MM.1S (cell line): ENCODE measurements at regions not wholly inside any gene's neighbourhood (a gene's known extent, or its start where the extent isn't known, plus 50 kb on each side); places are given as distances from the start of the nearest gene placed in this dataset.

Experiments
- DNase-seq: peaks from one replicate; pipeline ENCODE4 v3.0.0-alpha.2; 2015
- H2AFZ ChIP-seq: fragments of 300-600 bp; sonication (generic); 2 replicates; pipeline ENCODE4 v1.6.0; 2016; ENCODE audit warnings: antibody characterized with exemption, low read length
- H3F3A ChIP-seq: fragments of 300-600 bp; sonication (generic); 2 replicates; pipeline ENCODE4 v1.6.1; 2016; ENCODE audit warnings: mild to moderate bottlenecking, antibody characterized with exemption, low read length, moderate library complexity, mixed read lengths; ENCODE audit not compliant: insufficient read depth
- H3K27ac ChIP-seq: fragments of 300-600 bp; sonication (generic); 2 replicates; pipeline ENCODE4 v1.5.1; 2016; ENCODE audit warnings: mild to moderate bottlenecking, low read length
- H3K27me3 ChIP-seq: fragments of 300-600 bp; sonication (generic); replicated peaks from 2 replicates; pipeline ENCODE4 v1.6.0; 2016; ENCODE audit warnings: low read length; ENCODE audit not compliant: insufficient read depth
- H3K36me3 ChIP-seq: fragments of 300-600 bp; sonication (generic); replicated peaks from 2 replicates; pipeline ENCODE4 v1.6.1; 2016; ENCODE audit warnings: mild to moderate bottlenecking, low read length, mixed read lengths; ENCODE audit not compliant: insufficient read depth
- H3K4me1 ChIP-seq: fragments of 300-600 bp; sonication (generic); 2 replicates; pipeline ENCODE4 v1.6.1; 2016; ENCODE audit warnings: low read length, mixed read lengths
- H3K4me2 ChIP-seq: fragments of 300-600 bp; sonication (generic); 2 replicates; pipeline ENCODE4 v1.6.0; 2016; ENCODE audit warnings: low read depth, low read length
- H3K4me3 ChIP-seq: fragments of 300-600 bp; sonication (generic); 2 replicates; pipeline ENCODE4 v1.5.1; 2016; ENCODE audit warnings: low read length, mixed read lengths
- H3K79me2 ChIP-seq: fragments of 300-600 bp; sonication (generic); 2 replicates; pipeline ENCODE4 v1.6.1; 2016; ENCODE audit warnings: mixed run types, low read length, mixed read lengths
- H3K9ac ChIP-seq: fragments of 300-600 bp; sonication (generic); 2 replicates; pipeline ENCODE4 v1.6.1; 2016; ENCODE audit warnings: low read length, mixed read lengths
- H3K9me2 ChIP-seq: fragments of 300-600 bp; sonication (generic); replicated peaks from 2 replicates; pipeline ENCODE4 v1.6.1; 2016; ENCODE audit warnings: mild to moderate bottlenecking, low read length, mixed read lengths; ENCODE audit not compliant: insufficient read depth
- H3K9me3 ChIP-seq: fragments of 300-600 bp; sonication (generic); replicated peaks from 2 replicates; pipeline ENCODE4 v1.6.1; 2016; ENCODE audit warnings: mild to moderate bottlenecking, low read length, mixed read lengths; ENCODE audit not compliant: insufficient read depth
- H4K20me1 ChIP-seq: fragments of 300-600 bp; sonication (generic); 2 replicates; pipeline ENCODE4 v1.6.1; 2016; ENCODE audit warnings: mild to moderate bottlenecking, low read length, moderate library complexity, mixed read lengths; ENCODE audit not compliant: insufficient read depth
- EZH2 ChIP-seq: fragments of 300-600 bp; sonication (generic); optimal IDR thresholded peaks from 2 replicates; pipeline ENCODE3; 2017; ENCODE audit warnings: low read depth, mild to moderate bottlenecking, antibody characterized with exemption, low read length, mixed read lengths
- EZH2phosphoT487 ChIP-seq: fragments of 300-600 bp; sonication (generic); IDR thresholded peaks from 2 replicates; pipeline ENCODE4 v1.6.1; 2018; ENCODE audit warnings: antibody characterized with exemption, low read length
- TF ChIP-seq, protein P1 (sequence below): fragments of 300-600 bp; sonication (generic); IDR thresholded peaks from 2 replicates; pipeline ENCODE4 v1.5.1; 2016; ENCODE audit warnings: antibody characterized with exemption, low read length, mixed read lengths

DNA sequence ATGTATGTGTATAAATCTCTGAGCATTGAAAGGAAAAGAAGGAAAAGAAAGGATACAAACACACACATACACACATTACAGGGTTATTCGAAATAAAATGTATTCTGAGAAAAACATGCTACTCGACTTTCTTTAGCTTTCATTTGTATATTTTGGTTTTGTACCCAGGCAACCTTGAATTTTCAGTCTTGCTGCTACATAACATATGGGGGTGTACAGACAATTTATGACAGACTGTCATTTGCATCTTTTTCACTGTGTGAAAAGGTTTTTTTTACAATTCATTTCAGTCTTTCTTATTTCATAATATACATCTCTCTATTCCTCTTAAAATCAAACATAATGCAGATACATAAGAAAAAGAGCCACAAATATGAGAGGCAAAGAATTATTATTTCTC, 1238.4 kb upstream of the NXPH2 start:
- Histone ChIP-seq H3K4me2 (no peak overlapping the region), H3K9ac (no peak overlapping the region), H3K9me3 (no peaks in the 10 kb centered on the region), H3K9me2 (no peaks in the 10 kb centered on the region), H4K20me1 (no peaks in the 10 kb centered on the region), H3K4me1 (no peaks in the 10 kb centered on the region), H3K4me3 (no peak overlapping the region), H3K36me3 (no peaks in the 10 kb centered on the region), H3F3A (no peaks in the 10 kb centered on the region), H2AFZ (no peak overlapping the region), H3K27ac (no peak overlapping the region), H3K27me3 (no peaks in the 10 kb centered on the region), H3K79me2 (no peaks in the 10 kb centered on the region)
- TF ChIP-seq EZH2phosphoT487: no peak
- TF ChIP-seq, protein P1, sequence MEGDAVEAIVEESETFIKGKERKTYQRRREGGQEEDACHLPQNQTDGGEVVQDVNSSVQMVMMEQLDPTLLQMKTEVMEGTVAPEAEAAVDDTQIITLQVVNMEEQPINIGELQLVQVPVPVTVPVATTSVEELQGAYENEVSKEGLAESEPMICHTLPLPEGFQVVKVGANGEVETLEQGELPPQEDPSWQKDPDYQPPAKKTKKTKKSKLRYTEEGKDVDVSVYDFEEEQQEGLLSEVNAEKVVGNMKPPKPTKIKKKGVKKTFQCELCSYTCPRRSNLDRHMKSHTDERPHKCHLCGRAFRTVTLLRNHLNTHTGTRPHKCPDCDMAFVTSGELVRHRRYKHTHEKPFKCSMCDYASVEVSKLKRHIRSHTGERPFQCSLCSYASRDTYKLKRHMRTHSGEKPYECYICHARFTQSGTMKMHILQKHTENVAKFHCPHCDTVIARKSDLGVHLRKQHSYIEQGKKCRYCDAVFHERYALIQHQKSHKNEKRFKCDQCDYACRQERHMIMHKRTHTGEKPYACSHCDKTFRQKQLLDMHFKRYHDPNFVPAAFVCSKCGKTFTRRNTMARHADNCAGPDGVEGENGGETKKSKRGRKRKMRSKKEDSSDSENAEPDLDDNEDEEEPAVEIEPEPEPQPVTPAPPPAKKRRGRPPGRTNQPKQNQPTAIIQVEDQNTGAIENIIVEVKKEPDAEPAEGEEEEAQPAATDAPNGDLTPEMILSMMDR: no peak
- no peak for TF ChIP-seq EZH2
- DNase-seq: no peak

DNA sequence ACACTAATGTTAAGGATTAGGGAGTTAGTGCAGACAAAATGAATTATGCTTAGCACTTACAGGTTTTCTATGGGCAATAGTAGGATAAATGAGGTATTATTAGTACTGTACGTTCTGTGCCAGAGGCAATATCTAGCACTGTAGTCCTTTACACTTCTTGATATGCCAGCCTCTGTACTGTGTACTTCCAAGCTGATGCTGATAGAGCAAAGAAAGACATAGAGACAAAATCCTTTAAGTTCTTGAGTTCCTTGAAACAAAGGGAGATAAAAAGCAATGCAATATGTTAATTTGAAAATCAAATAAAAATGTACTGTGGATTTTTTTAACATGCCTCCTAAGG, 1234.0 kb upstream of the NXPH2 start:
- H3K27me3 ChIP-seq: no peaks in the 10 kb centered on the region
- no peaks in the 10 kb centered on the region for H3K79me2 ChIP-seq
- no peaks in the 10 kb centered on the region for H3K4me1 ChIP-seq
- H3F3A ChIP-seq: no peaks in the 10 kb centered on the region
- no peaks in the 10 kb centered on the region for H4K20me1 ChIP-seq
- no peak for DNase-seq
- H2AFZ ChIP-seq: no peak overlapping the region
- no peak overlapping the region for H3K27ac ChIP-seq
- H3K4me2 ChIP-seq: no peak overlapping the region
- TF ChIP-seq, protein P1: no peak
- TF ChIP-seq EZH2: no peak
- TF ChIP-seq EZH2phosphoT487: no peak
- H3K9ac ChIP-seq: no peak overlapping the region
- no peaks in the 10 kb centered on the region for H3K36me3 ChIP-seq
- no peaks in the 10 kb centered on the region for H3K9me3 ChIP-seq
- no peak overlapping the region for H3K4me3 ChIP-seq
- H3K9me2 ChIP-seq: no peaks in the 10 kb centered on the region

DNA sequence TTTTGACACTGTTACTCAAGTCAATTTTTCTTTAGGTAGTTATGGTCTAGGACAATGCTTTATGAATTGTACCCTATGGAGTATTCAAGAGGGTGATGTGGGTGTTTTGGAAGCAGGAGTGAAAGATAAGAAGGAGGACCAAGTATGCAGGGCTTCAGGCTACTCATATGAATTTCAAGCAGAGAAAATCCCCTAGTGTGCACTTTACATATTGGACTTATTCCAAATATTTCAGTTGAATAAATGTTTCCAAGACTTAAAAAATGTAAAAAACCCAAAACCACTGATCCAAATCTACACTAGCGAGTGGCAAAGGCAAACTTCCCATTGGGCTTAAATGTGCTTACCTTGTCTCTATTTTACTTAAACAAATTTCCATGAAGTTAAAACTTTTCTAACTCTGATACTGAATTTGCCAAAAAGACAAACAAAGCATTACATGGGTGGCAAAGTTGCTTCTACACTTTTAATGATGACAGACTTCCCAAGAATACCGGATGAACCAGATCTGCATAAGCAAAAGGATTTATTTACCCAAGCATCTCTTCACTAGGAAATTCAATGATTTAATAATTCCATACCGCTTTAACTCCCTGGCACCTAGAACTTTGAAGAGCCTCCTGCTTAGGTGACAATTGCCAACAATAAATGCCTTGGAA, 1233.5 kb upstream of the NXPH2 start:
- H3K4me2 ChIP-seq: no peak overlapping the region
- TF ChIP-seq, protein P1: no peak
- no peak for TF ChIP-seq EZH2
- no peak for TF ChIP-seq EZH2phosphoT487
- H3K27me3 ChIP-seq: no peaks in the 10 kb centered on the region
- DNase-seq: no peak
- no peaks in the 10 kb centered on the region for H3K9me3 ChIP-seq
- H3F3A ChIP-seq: no peaks in the 10 kb centered on the region
- no peaks in the 10 kb centered on the region for H3K4me1 ChIP-seq
- no peak overlapping the region for H3K4me3 ChIP-seq
- H3K9ac ChIP-seq: no peak overlapping the region
- no peaks in the 10 kb centered on the region for H3K9me2 ChIP-seq
- no peaks in the 10 kb centered on the region for H4K20me1 ChIP-seq
- no peaks in the 10 kb centered on the region for H3K36me3 ChIP-seq
- H3K79me2 ChIP-seq: no peaks in the 10 kb centered on the region
- H2AFZ ChIP-seq: no peak overlapping the region
- no peak overlapping the region for H3K27ac ChIP-seq
